ENCODE measurements at regions not wholly inside any gene's neighbourhood (a gene's known extent, or its start where the extent isn't known, plus 50 kb on each side); places are given as distances from the start of the nearest gene placed in this dataset.

DNA sequence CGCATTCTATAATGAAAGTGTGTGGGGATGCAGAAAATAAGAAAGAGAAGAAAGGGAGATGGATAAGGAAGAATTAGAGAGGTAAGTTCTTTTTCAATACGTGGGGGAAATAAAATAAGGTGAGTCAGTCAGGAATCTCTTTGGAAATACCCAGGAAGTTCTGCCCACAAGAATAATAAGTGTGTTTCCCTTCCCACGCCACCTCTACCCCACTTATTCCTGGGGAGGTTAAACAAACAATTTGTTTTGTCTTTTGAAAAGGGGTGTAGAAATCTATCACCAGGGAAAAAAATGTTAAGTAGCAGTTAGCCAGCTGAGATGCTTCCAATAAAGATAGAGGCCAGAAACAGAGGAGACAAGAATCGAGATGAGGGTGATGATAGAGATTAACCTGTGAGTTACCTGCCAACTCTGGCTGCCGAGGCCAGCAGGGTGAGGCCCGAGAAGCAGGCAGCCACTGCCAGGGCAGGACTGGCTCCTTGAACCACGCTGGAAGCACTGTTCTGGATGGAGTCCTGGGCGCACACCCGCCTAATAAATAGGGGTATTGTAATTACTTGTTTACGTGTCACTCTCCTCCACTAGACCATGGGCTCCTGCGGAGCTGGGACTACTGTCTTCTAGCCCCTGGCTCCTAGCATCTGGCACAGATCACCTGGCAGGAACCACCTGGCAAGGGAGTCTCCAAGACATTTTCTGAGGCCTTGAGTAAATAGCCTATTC, 191.3 kb downstream of the FGFR2 start:
- TF ChIP-seq, protein P1, sequence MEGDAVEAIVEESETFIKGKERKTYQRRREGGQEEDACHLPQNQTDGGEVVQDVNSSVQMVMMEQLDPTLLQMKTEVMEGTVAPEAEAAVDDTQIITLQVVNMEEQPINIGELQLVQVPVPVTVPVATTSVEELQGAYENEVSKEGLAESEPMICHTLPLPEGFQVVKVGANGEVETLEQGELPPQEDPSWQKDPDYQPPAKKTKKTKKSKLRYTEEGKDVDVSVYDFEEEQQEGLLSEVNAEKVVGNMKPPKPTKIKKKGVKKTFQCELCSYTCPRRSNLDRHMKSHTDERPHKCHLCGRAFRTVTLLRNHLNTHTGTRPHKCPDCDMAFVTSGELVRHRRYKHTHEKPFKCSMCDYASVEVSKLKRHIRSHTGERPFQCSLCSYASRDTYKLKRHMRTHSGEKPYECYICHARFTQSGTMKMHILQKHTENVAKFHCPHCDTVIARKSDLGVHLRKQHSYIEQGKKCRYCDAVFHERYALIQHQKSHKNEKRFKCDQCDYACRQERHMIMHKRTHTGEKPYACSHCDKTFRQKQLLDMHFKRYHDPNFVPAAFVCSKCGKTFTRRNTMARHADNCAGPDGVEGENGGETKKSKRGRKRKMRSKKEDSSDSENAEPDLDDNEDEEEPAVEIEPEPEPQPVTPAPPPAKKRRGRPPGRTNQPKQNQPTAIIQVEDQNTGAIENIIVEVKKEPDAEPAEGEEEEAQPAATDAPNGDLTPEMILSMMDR (optimal IDR thresholded peaks at IDR 0.05 in 1 of 3, IDR thresholded peaks at IDR 0.05 in 1 of 3, conservative IDR thresholded peaks at IDR 0.05 in 1 of 3; ENCODE audit: extremely low read depth in 1 of 3, insufficient read depth in 2 of 3, low read length in 3 of 3) = no peak
- no peak for TF ChIP-seq EZH2 (IDR thresholded peaks at IDR 0.05; ENCODE audit: low read length)
